PC-9 (cell line): ENCODE measurements at regions not wholly inside any gene's neighbourhood (a gene's known extent, or its start where the extent isn't known, plus 50 kb on each side); places are given as distances from the start of the nearest gene placed in this dataset.

Experiments
- BruUV-seq: library from RNA; stranded (reverse); fragments of 400-500 nt; replicated peaks from 2 replicates; lab custom pipeline; 2021; lab: Mats Ljungman, UMichigan
- CTCF ChIA-PET: fragments of 300-600 bp; sonication (Branson Sonifier 250); formaldehyde crosslinking; loops from one replicate; lab custom pipeline; 2022; ENCODE audit warnings: antibody characterized with exemption; lab: Charles Lee
- POLR2A ChIA-PET: fragments of 300-600 bp; sonication (Branson Sonifier 250); formaldehyde crosslinking; loops from one replicate; lab custom pipeline; 2022; ENCODE audit warnings: antibody characterized with exemption; ENCODE audit not compliant: unreplicated experiment; lab: Charles Lee
- DNase-seq, 2 experiments: peaks; one replicate each; pipeline versions ENCODE4 v3.0.0 to v3.0.0-alpha.2; 2015 to 2022; ENCODE audit warnings: mixed read lengths in 1 of 2
- H2AFZ ChIP-seq: fragments of 200-600 bp; sonication (generic); 2 replicates; pipeline ENCODE4 v1.8.1; 2017; ENCODE audit warnings: antibody characterized with exemption
- H3F3A ChIP-seq: fragments of 200-600 bp; sonication (generic); 2 replicates; pipeline ENCODE4 v1.8.1; 2017; ENCODE audit warnings: antibody characterized with exemption, mild to moderate bottlenecking, low read depth; ENCODE audit not compliant: insufficient read depth
- H3K27ac ChIP-seq: fragments of 200-600 bp; sonication (generic); 2 replicates; pipeline ENCODE4 v1.6.1; 2016; ENCODE audit warnings: mixed run types
- H3K27me3 ChIP-seq: fragments of 200-600 bp; sonication (generic); 2 replicates; pipeline ENCODE4 v1.6.1; 2016; ENCODE audit warnings: low read depth, mixed run types; ENCODE audit not compliant: insufficient read depth
- H3K36me3 ChIP-seq: fragments of 200-600 bp; sonication (generic); 2 replicates; pipeline ENCODE4 v1.6.1; 2016; ENCODE audit warnings: low read depth, mixed run types
- H3K4me1 ChIP-seq: fragments of 200-600 bp; sonication (generic); replicated peaks from 2 replicates; pipeline ENCODE4 v1.6.1; 2016; ENCODE audit warnings: mixed run types; ENCODE audit not compliant: insufficient read depth
- H3K4me2 ChIP-seq: fragments of 200-600 bp; sonication (generic); 2 replicates; pipeline ENCODE4 v1.6.1; 2017; ENCODE audit warnings: mixed run types
- H3K4me3 ChIP-seq: fragments of 200-600 bp; sonication (generic); 2 replicates; pipeline ENCODE4 v1.6.1; 2016; ENCODE audit warnings: mixed run types
- H3K79me2 ChIP-seq: fragments of 200-600 bp; sonication (generic); 2 replicates; pipeline ENCODE4 v1.6.1; 2017; ENCODE audit warnings: low read depth, mixed run types
- H3K9me2 ChIP-seq: fragments of 200-600 bp; sonication (generic); 2 replicates; pipeline ENCODE4 v1.8.1; 2017; ENCODE audit warnings: mild to moderate bottlenecking; ENCODE audit not compliant: insufficient read depth
- H3K9me3 ChIP-seq: fragments of 200-600 bp; sonication (generic); 2 replicates; pipeline ENCODE4 v1.8.1; 2016; ENCODE audit warnings: low read depth; ENCODE audit not compliant: insufficient read depth
- H4K20me1 ChIP-seq: fragments of 200-600 bp; sonication (generic); 2 replicates; pipeline ENCODE4 v1.8.1; 2017; ENCODE audit not compliant: insufficient read depth
- CTCF ChIP-seq: fragments of 200-600 bp; sonication (generic); conservative IDR thresholded peaks from 2 replicates; pipeline ENCODE4 v1.6.1; 2017; ENCODE audit warnings: mixed run types, antibody characterized with exemption, mild to moderate bottlenecking, moderate library complexity
- EZH2 ChIP-seq: fragments of 200-600 bp; sonication (generic); IDR thresholded peaks from 2 replicates; pipeline ENCODE4 v1.8.0; 2017; ENCODE audit warnings: antibody characterized with exemption, low read depth
- intact Hi-C: fragments of 100-400 bp; cut with micrococcal nuclease; formaldehyde crosslinking; loops from one replicate; pipeline ENCODE4 v1.10.0; 2022; ENCODE audit not compliant: unreplicated experiment

GRCh38 chr1:83131692-83131955 lies 867.3 kb downstream of the TTLL7 start:
- Histone ChIP-seq H3K79me2 (no peaks in the 10 kb centered on the region), H3K27ac (no peak overlapping the region), H3F3A (no peaks in the 10 kb centered on the region), H3K4me2 (no peak overlapping the region), H3K36me3 (no peaks in the 10 kb centered on the region), H3K27me3 (no peaks in the 10 kb centered on the region), H3K4me3 (no peak overlapping the region), H2AFZ (no peak overlapping the region), H4K20me1 (no peaks in the 10 kb centered on the region), H3K4me1 (no peaks in the 10 kb centered on the region), H3K9me2 (no peaks in the 10 kb centered on the region; the same call in 1 of the 2 replicates), H3K9me3 (no peaks in the 10 kb centered on the region)
- intact Hi-C loops, result no loop called here
- ChIA-PET CTCF (no interaction called here), POLR2A (no interaction called here)
- TF ChIP-seq CTCF (no peak), EZH2 (no peak)
- no peak for DNase-seq
- BruUV-seq, result no TSS peak

GRCh38 chr1:83130886-83131691 lies 867.8 kb downstream of the TTLL7 start:
- Histone ChIP-seq H3K9me2 (no peaks in the 10 kb centered on the region; the same call in 1 of the 2 replicates), H2AFZ (no peak overlapping the region), H3K27me3 (no peaks in the 10 kb centered on the region), H3K79me2 (no peaks in the 10 kb centered on the region), H3K4me2 (no peak overlapping the region), H4K20me1 (no peaks in the 10 kb centered on the region), H3K4me1 (no peaks in the 10 kb centered on the region), H3F3A (no peaks in the 10 kb centered on the region), H3K36me3 (no peaks in the 10 kb centered on the region), H3K4me3 (no peak overlapping the region), H3K9me3 (no peaks in the 10 kb centered on the region), H3K27ac (no peak overlapping the region)
- no TSS peak for BruUV-seq
- intact Hi-C loops, result no loop called here
- DNase-seq, result no peak
- POLR2A ChIA-PET, result no interaction called here
- no peak for TF ChIP-seq EZH2
- TF ChIP-seq CTCF, result no peak
- CTCF ChIA-PET, result no interaction called here

GRCh38 chr1:83129107-83129506 lies 869.8 kb downstream of the TTLL7 start:
- CTCF ChIA-PET, result no interaction called here
- no peaks in the 10 kb centered on the region for H3K4me1 ChIP-seq
- H4K20me1 ChIP-seq, result no peaks in the 10 kb centered on the region
- TF ChIP-seq CTCF (no peak), EZH2 (no peak)
- peaks cover 8% of the 10 kb centered on the region; the same call in 1 of the 2 replicates for H3K9me2 ChIP-seq
- intact Hi-C loops, result no loop called here
- no peak overlapping the region for H3K27ac ChIP-seq
- H3K4me2 ChIP-seq, result no peak overlapping the region
- H3F3A ChIP-seq, result no peaks in the 10 kb centered on the region
- POLR2A ChIA-PET, result no interaction called here
- no peaks in the 10 kb centered on the region for H3K9me3 ChIP-seq
- H2AFZ ChIP-seq, result no peak overlapping the region
- DNase-seq, result no peak
- no peaks in the 10 kb centered on the region for H3K27me3 ChIP-seq
- H3K79me2 ChIP-seq, result no peaks in the 10 kb centered on the region
- no peaks in the 10 kb centered on the region for H3K36me3 ChIP-seq
- H3K4me3 ChIP-seq, result no peak overlapping the region
- no TSS peak for BruUV-seq
